ENCODE measurements at regions not wholly inside any gene's neighbourhood (a gene's known extent, or its start where the extent isn't known, plus 50 kb on each side); places are given as distances from the start of the nearest gene placed in this dataset.

DNA sequence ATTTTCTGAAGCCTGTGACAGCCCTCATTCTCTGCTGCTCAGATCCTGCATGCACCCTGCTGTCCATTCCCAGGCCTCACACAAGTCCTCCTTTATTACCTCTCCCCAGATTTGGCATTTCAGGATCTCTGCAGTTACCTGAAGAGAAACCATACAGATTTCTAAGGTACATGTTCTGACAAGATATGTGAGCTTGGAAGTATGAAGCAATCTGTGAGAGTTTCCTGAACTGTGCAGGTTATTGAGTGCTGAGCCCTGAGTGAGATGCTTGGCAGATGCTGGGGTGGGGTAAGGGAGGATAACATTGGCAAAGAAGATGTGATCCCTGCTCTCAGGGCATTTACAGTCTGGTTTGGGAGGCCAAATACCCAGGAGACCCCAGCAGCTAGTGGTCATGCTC lies 91.9 kb upstream of the EPCAM start:
- CTCF ChIA-PET: interaction anchor here (0.7 to 2.2 kb wide), 6 partner anchors 9 to 54 kb away, joined by 3 to 8 read pairs (median 5); no protein-coding TSS in a partner anchor
- no peak for FAIRE-seq
- TF ChIP-seq FOXM1 (IDR thresholded peaks at IDR 0.05; ENCODE audit: low read depth, low read length) (no peak), RELA (IDR thresholded peaks at IDR 0.05; ENCODE audit: borderline replicate concordance, partially characterized antibody) (no peak), RAD21 (IDR thresholded peaks at IDR 0.05; ENCODE audit: insufficient read depth, low read depth, low read length) (no peak), CBFB (IDR thresholded peaks at IDR 0.05; ENCODE audit: low read depth) (no peak), BHLHE40 (IDR thresholded peaks at IDR 0.05; ENCODE audit: borderline replicate concordance in 1 of 2, low read depth in 2 of 2, low read length in 1 of 2) (no peak), NR2F1 (conservative IDR thresholded peaks at IDR 0.05) (no peak), PAX5 (IDR thresholded peaks at IDR 0.05; ENCODE audit: borderline replicate concordance, low read depth, low read length) (no peak), KAT2A (conservative IDR thresholded peaks at IDR 0.05; ENCODE audit: control insufficient read depth, low read depth, low read length) (no peak), ZNF24 (IDR thresholded peaks at IDR 0.05) (no peak), NFYA (IDR thresholded peaks at IDR 0.05; ENCODE audit: borderline replicate concordance, low read depth, low read length) (no peak), SPI1 (IDR thresholded peaks at IDR 0.05; ENCODE audit: borderline replicate concordance, insufficient read depth, low read depth, low read length) (no peak), JUNB (IDR thresholded peaks at IDR 0.05) (no peak), RBBP5 (conservative IDR thresholded peaks at IDR 0.05) (no peak), CHD4 (IDR thresholded peaks at IDR 0.05) (no peak), POLR2AphosphoS5 (IDR thresholded peaks at IDR 0.05; ENCODE audit: low read length) (no peak), SRF (IDR thresholded peaks at IDR 0.05; ENCODE audit: low read depth in 2 of 2, low read length in 2 of 2) (no peak)
- TF ChIP-seq, protein P1, sequence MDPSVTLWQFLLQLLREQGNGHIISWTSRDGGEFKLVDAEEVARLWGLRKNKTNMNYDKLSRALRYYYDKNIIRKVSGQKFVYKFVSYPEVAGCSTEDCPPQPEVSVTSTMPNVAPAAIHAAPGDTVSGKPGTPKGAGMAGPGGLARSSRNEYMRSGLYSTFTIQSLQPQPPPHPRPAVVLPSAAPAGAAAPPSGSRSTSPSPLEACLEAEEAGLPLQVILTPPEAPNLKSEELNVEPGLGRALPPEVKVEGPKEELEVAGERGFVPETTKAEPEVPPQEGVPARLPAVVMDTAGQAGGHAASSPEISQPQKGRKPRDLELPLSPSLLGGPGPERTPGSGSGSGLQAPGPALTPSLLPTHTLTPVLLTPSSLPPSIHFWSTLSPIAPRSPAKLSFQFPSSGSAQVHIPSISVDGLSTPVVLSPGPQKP (IDR thresholded peaks at IDR 0.05; ENCODE audit: low read depth, low read length): no peak
- TF ChIP-seq, protein P2, sequence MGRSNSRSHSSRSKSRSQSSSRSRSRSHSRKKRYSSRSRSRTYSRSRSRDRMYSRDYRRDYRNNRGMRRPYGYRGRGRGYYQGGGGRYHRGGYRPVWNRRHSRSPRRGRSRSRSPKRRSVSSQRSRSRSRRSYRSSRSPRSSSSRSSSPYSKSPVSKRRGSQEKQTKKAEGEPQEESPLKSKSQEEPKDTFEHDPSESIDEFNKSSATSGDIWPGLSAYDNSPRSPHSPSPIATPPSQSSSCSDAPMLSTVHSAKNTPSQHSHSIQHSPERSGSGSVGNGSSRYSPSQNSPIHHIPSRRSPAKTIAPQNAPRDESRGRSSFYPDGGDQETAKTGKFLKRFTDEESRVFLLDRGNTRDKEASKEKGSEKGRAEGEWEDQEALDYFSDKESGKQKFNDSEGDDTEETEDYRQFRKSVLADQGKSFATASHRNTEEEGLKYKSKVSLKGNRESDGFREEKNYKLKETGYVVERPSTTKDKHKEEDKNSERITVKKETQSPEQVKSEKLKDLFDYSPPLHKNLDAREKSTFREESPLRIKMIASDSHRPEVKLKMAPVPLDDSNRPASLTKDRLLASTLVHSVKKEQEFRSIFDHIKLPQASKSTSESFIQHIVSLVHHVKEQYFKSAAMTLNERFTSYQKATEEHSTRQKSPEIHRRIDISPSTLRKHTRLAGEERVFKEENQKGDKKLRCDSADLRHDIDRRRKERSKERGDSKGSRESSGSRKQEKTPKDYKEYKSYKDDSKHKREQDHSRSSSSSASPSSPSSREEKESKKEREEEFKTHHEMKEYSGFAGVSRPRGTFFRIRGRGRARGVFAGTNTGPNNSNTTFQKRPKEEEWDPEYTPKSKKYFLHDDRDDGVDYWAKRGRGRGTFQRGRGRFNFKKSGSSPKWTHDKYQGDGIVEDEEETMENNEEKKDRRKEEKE (IDR thresholded peaks at IDR 0.05): no peak

More for the DNA sequence above, 91.9 kb upstream of the EPCAM start:
- no peak overlapping the region for H3K27ac ChIP-seq (ENCODE audit: control insufficient read depth, insufficient read depth)
- BruUV-seq (replicated peaks): no TSS peak
- ChIA-PET RAD21 (ENCODE audit: unreplicated experiment) (interaction anchor here (1.0 to 2.0 kb wide), 3 partner anchors 26 to 36 kb away, joined by 3 to 7 read pairs (median 5); no protein-coding TSS in a partner anchor), POLR2A (interaction anchor here (0.8 to 1.5 kb wide), 2 partner anchors 24 to 128 kb away, joined by 3 to 4 read pairs; no protein-coding TSS in a partner anchor), SMC1A (ENCODE audit: uncharacterized antibody, unreplicated experiment) (interaction anchor here (0.9 to 12.0 kb wide), 6 partner anchors 9 to 107 kb away, joined by 3 to 134 read pairs (median 4); no protein-coding TSS in a partner anchor)
- H3K9ac ChIP-seq (ENCODE audit: control insufficient read depth, insufficient read depth, low read length): no peak overlapping the region
- no peaks in the 10 kb centered on the region for H3K36me3 ChIP-seq (ENCODE audit: control insufficient read depth in 2 of 2, insufficient read depth in 2 of 2, low read length in 1 of 2)
- no peak overlapping the region for H3K4me2 ChIP-seq (ENCODE audit: control insufficient read depth, insufficient read depth)
- intact Hi-C loops (cut with micrococcal nuclease; ENCODE audit: unreplicated experiment): no loop called here
- H3K4me1 ChIP-seq (ENCODE audit: control insufficient read depth, insufficient read depth, low read length): peaks cover 9% of the 10 kb centered on the region
- H4K20me1 ChIP-seq (ENCODE audit: control insufficient read depth, insufficient read depth): no peaks in the 10 kb centered on the region
- in situ Hi-C loops (cut with MboI): no loop called here
- no peaks in the 10 kb centered on the region for H3K27me3 ChIP-seq (replicated peaks in 1 of 2; ENCODE audit: control insufficient read depth in 2 of 2, insufficient read depth in 2 of 2, low read length in 1 of 2)
- no peak overlapping the region for H3K4me3 ChIP-seq
- no peaks in the 10 kb centered on the region for H3K9me3 ChIP-seq (replicated peaks; ENCODE audit: control insufficient read depth, insufficient read depth, low read length)
- no peaks in the 10 kb centered on the region for H3K79me2 ChIP-seq (ENCODE audit: control insufficient read depth, insufficient read depth, low read length)
- no peak overlapping the region for H2AFZ ChIP-seq (ENCODE audit: control insufficient read depth, low read depth, low read length)
- no peak for ATAC-seq
- no peak for DNase-seq (ENCODE audit: low read depth, low spot score)

All from GM12878 (cell line).